AG10803 (cell line): ENCODE measurements at regions not wholly inside any gene's neighbourhood (a gene's known extent, or its start where the extent isn't known, plus 50 kb on each side); places are given as distances from the start of the nearest gene placed in this dataset.
"Not testable (repeated sequence)": the region's sequence is repeated elsewhere in the genome, so short reads cannot be mapped to it uniquely, and the experiment has no call there.

Experiments
- DNase-seq: peaks from one replicate; pipeline ENCODE4 v3.0.0; 2010; ENCODE audit warnings: low read depth
- H3K4me3 ChIP-seq: 2 replicates; pipeline ENCODE4 v1.5.1; 2011; ENCODE audit warnings: mild to moderate bottlenecking, low read length, control low read depth
- TF ChIP-seq, protein P1 (sequence below): conservative IDR thresholded peaks from 2 replicates; pipeline ENCODE4 v1.5.1; 2011; ENCODE audit warnings: mild to moderate bottlenecking, low read length, control low read depth, inconsistent platforms

DNA sequence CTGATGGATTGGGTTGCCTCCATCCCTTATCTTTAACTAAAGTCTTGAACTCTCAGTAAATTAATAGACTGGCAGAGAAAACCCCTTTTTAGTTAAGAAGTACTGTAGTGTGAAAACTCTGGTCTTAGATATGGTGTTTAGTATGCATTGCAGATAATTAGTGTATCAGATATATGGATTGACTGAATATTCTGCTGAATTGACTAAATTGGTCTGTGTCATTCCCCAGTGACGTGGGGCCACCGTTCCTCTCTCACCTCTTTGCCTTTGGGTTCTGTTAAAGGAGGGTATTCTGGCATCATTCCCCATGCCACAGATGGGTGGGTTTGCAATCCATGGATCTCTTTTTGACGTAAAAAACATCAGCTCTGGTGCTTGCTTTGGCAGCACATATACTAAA, 67.1 kb upstream of the XPO1 start:
- no peak for DNase-seq
- TF ChIP-seq, protein P1, sequence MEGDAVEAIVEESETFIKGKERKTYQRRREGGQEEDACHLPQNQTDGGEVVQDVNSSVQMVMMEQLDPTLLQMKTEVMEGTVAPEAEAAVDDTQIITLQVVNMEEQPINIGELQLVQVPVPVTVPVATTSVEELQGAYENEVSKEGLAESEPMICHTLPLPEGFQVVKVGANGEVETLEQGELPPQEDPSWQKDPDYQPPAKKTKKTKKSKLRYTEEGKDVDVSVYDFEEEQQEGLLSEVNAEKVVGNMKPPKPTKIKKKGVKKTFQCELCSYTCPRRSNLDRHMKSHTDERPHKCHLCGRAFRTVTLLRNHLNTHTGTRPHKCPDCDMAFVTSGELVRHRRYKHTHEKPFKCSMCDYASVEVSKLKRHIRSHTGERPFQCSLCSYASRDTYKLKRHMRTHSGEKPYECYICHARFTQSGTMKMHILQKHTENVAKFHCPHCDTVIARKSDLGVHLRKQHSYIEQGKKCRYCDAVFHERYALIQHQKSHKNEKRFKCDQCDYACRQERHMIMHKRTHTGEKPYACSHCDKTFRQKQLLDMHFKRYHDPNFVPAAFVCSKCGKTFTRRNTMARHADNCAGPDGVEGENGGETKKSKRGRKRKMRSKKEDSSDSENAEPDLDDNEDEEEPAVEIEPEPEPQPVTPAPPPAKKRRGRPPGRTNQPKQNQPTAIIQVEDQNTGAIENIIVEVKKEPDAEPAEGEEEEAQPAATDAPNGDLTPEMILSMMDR, result no peak
- H3K4me3 ChIP-seq, result no peak overlapping the region

DNA sequence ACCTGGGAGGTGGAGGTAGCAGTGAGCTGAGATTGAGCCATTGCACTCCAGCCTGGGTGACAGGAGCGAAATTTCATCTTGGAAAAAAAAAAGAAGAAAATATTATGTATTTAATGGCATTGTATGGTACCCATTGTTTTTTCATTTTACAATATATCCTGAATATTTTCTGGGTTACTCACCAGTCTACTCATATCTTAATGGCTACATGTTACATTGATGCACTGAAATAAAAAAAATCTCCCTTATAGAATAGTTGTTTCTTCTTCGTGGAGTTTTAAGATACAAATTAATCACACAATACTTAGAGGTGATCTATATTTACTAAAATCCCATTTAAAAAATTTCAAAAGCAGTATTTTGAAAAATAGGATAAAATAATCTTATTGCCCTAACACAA, 66.3 kb upstream of the XPO1 start:
- H3K4me3 ChIP-seq, result no peak overlapping the region
- TF ChIP-seq, protein P1, result no peak
- DNase-seq, result no peak

DNA sequence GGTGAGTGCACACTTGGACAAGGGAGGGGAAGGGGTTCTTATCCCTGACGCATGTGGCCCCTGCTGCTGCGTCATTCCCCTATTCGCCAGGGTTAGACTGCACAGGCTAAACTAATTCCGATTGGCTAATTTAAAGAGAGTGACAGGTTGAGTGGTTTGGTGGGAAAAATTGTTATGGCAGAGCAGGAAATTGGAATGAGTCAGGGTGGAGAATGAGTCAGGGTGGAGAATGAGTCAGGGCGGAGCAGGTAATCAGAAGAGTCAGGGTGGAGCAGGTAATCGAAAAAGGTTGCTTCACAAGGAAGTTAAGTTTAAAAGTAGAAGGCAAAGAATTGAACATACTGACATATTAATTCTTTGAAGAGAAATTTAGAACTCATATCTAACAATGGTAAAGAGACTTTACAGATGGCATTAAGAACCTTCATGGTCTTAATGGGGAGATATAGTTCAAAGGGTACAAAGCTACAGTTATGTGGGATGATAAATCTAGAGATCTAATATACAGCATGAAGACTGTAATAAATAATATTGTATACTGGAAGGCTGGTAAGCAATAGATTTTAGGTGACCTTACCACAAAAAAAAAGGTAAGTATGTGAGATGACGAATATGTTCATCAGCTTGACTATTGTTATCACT, 60.5 kb upstream of the XPO1 start:
- DNase-seq, H3K4me3 ChIP-seq: not testable (repeated sequence)

DNA sequence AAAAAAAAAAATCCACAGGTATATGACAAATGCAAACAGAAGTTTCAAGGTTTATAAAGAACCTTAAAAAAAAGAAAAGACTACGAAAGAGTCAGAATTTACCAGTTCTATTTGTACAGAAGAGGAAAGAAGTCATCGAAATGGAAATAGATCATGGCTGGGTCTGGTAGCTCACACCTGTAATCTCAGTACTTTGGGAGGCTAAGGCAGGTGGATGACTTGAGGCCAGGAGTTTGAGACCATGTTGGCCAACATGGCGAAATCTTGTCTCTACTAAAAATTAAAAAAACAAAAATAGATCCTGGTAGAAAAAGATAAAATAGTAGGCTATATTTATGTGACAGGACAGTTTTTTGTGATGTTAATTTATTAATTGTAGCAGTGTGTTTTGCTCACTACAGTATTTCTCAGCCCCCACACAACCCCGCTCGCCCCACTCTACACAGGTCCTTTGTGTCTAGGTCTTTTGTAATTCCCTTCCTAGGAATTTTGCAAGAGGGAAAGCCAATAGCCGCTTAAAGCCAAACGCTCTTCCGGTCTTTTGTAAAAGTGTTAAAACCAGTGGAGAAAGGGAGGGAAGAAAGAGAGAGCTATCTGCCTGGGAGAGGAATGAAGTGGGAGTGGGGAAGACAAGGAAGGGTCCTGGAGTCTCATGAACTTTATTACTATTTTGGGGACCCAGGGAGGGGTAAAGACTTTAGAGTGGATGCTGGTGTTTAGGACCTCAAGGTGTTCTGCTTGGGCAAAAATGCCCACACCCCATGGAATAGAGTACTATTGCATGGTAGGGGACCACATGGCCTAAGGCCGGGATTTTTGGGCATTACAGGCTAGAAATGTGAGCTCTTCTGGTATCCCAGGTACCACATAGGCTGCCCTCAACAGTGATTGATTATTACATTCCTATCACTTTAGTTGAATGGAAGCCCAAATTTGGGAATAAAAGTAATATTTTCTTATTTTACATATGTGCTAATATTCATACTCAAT, 59.4 kb upstream of the XPO1 start:
- H3K4me3 ChIP-seq, result no peak overlapping the region
- DNase-seq, result no peak
- TF ChIP-seq, protein P1, result no peak

DNA sequence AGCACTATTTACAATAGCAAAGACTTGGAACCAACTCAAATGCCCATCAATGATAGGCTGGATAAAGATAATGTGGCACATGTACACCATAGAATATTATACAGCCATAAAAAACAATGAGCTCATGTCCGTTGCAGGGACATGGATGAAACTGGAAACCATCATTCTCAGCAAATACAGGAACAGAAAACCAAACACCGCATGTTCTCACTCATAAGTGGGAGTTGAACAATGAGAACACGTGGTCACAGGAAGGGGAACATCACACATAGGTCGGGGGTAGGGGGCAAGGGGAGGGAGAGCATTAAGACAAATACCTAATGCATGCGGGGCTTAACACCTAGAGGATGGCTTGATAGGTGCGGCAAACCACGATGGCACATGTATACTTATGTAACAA, 56.0 kb upstream of the XPO1 start:
- H3K4me3 ChIP-seq, DNase-seq: not testable (repeated sequence)

DNA sequence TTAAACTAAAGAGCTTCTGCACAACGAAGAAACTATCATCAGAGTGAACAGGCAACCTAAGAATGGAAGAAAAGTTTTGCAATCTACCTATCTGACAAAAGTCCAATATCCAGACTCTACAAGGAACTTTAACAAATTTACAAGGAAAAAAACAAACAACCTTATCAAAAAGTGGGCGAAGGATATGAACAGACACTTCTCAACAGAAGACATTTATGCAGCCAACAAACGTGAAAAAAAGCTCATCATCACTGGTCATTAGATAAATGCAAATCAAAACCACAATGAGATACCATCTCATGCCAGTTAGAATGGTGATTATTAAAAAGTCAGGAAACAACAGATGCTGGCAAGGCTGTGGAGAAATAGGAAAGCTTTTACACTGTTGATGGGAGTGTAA, 55.5 kb upstream of the XPO1 start:
- DNase-seq, H3K4me3 ChIP-seq: not testable (repeated sequence)

DNA sequence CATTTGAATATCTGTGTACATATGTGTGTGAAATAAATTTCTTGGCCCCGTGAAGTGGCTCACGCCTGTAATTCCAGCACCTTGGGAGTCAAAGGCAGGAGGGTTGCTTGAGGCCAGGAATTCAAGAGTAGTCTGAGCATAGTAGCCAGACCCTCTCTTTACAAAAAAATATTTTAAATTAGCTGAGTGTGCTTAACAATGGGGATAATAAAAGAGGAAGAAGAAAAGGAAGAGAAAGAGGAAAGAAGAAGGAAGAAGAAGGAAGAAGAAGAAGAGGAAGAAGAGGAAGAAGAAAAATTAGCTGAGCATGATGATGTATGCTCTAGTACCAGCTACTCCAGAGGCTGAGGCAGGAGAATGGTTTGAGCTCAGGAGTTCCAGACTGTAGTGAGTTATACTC, 52.1 kb upstream of the XPO1 start:
- TF ChIP-seq, protein P1, result no peak
- H3K4me3 ChIP-seq, result no peak overlapping the region
- no peak for DNase-seq

DNA sequence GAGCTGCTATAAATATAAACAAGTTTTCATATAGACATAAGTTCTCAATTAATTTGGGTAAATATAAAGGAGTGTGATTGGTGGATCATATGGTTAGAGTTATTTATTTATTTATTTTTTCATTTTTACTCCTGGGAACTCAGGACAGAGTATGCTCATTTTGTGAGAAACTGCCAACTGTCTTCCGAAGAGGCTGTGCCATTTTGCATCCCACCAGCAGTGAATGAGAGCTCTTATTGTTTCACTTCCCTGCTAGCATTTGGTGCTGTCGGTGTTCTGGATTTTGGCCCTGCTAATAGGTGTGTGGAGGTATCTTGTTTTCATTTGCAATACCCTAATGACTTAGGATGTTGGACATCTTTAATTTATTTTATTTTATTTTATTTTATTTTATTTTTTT, 50.4 kb upstream of the XPO1 start:
- no peak for DNase-seq
- H3K4me3 ChIP-seq, result no peak overlapping the region
- TF ChIP-seq, protein P1, result no peak
